ENCODE measurements at regions not wholly inside any gene's neighbourhood (a gene's known extent, or its start where the extent isn't known, plus 50 kb on each side); places are given as distances from the start of the nearest gene placed in this dataset.
"Not testable (repeated sequence)": the region's sequence is repeated elsewhere in the genome, so short reads cannot be mapped to it uniquely, and the experiment has no call there.

DNA sequence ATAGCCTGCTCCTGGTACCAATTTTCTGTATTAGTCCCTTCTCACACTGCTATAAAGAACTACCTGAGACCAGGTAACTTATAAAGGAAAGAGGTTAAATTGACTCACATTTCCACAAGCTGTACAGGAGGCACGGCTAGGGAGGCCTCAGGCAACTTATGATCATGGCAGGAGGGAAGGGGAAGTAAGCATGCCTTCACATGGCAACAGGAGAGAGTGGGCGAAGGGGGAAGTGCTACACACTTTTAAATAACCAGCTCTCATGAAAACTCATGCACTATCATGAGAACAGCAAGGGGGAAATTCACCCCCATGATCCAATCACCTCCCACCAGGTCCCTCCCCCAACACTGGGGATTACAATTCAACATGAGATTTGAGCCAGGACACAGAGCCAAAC lies 284.5 kb upstream of the KLF4 start:
- intact Hi-C loops (cut with micrococcal nuclease); H2BK15ac ChIP-seq (ENCODE audit: low read depth, low read length); H3K9ac ChIP-seq (ENCODE audit: low read depth, low read length); H2BK20ac ChIP-seq (ENCODE audit: low read depth, low read length); dilution Hi-C loops (cut with HindIII; ENCODE audit: low sequenced_read_pairs, unreplicated experiment); H3K9me1 ChIP-seq (ENCODE audit: insufficient read depth, low read length); H2BK5ac ChIP-seq (ENCODE audit: low read depth, low read length, poor library complexity, severe bottlenecking); H2AFZ ChIP-seq (replicated peaks; ENCODE audit: low read length, poor library complexity); H3K14ac ChIP-seq (replicated peaks; ENCODE audit: low read depth, low read length); H3K27me3 ChIP-seq (ENCODE audit: control insufficient read depth, insufficient read depth, low read length); H2AK5ac ChIP-seq (ENCODE audit: low read depth, low read length); H2BK120ac ChIP-seq (ENCODE audit: low read depth, low read length); H3K9me3 ChIP-seq (ENCODE audit: control insufficient read depth, insufficient read depth, low read length); H3K4me1 ChIP-seq (ENCODE audit: control insufficient read depth, insufficient read depth, low read length); H4K5ac ChIP-seq (ENCODE audit: low read depth, low read length); H4K8ac ChIP-seq (ENCODE audit: low read depth in 2 of 2, low read length in 2 of 2); H2AK9ac ChIP-seq (replicated peaks; ENCODE audit: low read depth, low read length, poor library complexity); H3K27ac ChIP-seq (ENCODE audit: insufficient read depth, low read length); H3K36me3 ChIP-seq (ENCODE audit: control insufficient read depth, insufficient read depth, low read length); ATAC-seq (ENCODE audit: low read depth); H3K56ac ChIP-seq (ENCODE audit: extremely low read depth, insufficient read depth, low read length); H3K4ac ChIP-seq (ENCODE audit: low read depth, low read length); BruUV-seq (replicated peaks); H3K79me1 ChIP-seq (ENCODE audit: low read depth in 1 of 2, low read length in 2 of 2); in situ Hi-C loops (cut with MboI; ENCODE audit: low sequenced_read_pairs); DNase-seq; POLR2A ChIA-PET (ENCODE audit: unreplicated experiment); H4K91ac ChIP-seq (ENCODE audit: insufficient read depth, low read depth, low read length); CTCF ChIA-PET; H3K4me2 ChIP-seq (ENCODE audit: low read depth, low read length); H3K18ac ChIP-seq (ENCODE audit: low read depth, low read length); H3K4me3 ChIP-seq (ENCODE audit: insufficient read depth, low read depth, low read length); H4K20me1 ChIP-seq (ENCODE audit: insufficient read depth, low read length); H3K23ac ChIP-seq (ENCODE audit: low read depth, low read length): not testable (repeated sequence)
- no CpG with 5 or more reads among the region's 2 CpGs for WGBS, 2 experiments (ENCODE audit: extremely low coverage in 2 of 2, insufficient read length in 1 of 2)
